ENCODE measurements at regions not wholly inside any gene's neighbourhood (a gene's known extent, or its start where the extent isn't known, plus 50 kb on each side); places are given as distances from the start of the nearest gene placed in this dataset.

DNA sequence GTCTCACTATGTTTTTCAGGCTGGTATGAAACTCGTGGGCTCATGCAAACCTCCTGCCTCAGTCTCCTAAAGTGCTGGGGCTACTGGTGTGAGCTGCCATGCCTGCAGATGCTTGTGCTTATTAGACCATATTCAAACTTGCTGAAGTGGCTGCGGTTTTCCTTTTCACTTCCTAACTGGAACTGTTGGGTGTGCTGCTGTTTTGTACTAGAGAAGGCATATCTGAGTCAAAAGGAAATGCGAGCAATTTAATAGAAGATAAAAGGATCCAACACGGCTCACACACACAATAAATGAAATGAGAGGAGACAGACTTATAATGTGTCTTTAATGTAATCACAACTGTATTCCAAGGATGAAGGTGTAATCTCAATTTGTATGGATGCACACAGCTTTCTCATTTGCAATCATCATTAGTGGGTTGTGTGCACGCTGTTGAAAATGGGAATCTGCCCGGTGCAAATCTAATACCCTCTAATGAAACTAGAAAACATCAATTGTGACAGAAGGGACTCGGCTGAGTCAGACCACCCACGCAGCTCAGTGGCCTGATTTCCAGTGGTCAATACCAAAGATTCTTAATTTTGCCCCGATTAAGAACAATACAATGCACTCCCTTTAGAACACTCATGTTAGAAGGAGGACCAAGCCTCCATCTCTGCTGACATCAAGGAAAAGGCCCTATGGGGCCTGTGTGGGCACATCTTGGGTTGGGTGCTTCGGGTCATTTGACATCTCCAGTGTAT lies 532.7 kb downstream of the TDRD15 start:
- no peak for TF ChIP-seq POLR2AphosphoS5 (IDR thresholded peaks at IDR 0.05; ENCODE audit: low read depth, low read length)
- no peak for TF ChIP-seq POLR2A (IDR thresholded peaks at IDR 0.05; ENCODE audit: low read depth, low read length)
